ENCODE measurements at regions not wholly inside any gene's neighbourhood (a gene's known extent, or its start where the extent isn't known, plus 50 kb on each side); places are given as distances from the start of the nearest gene placed in this dataset.

DNA sequence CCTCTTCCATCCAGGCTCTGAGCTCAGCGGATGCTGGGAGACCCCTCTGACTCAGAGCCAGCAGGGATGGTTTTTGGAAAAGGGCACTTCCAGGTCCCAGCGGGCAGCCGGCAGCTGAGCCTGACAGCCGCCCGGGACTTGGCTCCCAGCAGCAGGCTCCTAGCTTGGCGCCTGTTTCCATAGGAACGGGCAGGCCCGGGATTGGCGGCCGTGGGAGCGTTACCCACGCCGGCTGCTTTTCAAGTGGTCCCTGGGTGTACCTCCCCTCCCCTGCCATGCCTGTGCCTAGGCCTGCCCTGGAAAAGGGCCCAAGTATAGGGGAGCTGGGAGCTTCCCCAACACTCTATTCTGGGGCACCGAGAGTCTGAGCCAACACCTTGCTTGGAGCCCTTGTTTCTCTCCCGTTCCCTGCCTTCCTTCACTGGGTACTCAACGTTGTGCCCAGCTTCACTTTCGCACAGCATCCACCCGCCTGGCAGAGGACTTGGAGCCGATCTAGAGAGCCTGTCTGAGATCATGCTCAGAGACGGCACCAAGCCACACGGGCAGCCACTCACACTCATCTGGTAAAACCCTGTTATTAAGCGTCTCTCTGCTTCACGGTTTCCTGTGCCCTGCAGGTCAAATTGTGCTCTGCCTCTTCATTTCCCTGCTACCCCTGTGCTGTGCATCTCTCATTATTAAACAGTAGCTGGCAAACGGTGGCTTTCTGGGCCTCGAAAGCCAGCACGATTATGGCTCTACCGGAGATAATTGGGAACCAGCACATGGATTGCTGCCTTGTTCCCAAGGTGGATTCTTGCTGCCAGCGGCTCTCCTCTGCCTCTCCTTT lies 521.5 kb downstream of the BCOR start:
- no peaks in the 10 kb centered on the region for H3F3A ChIP-seq (ENCODE audit: insufficient read depth, low read length, poor library complexity, severe bottlenecking)
- H3K27me3 ChIP-seq (ENCODE audit: insufficient read depth, low read depth, low read length) = no peaks in the 10 kb centered on the region
- H2AFZ ChIP-seq (ENCODE audit: low read depth, low read length) = no peak overlapping the region
- no peak overlapping the region for H3K4me3 ChIP-seq (ENCODE audit: low read length)
- no peak overlapping the region for H3K4me2 ChIP-seq (ENCODE audit: low read length)
- H4K20me1 ChIP-seq (ENCODE audit: insufficient read depth) = no peaks in the 10 kb centered on the region
- no peaks in the 10 kb centered on the region for H3K9me3 ChIP-seq (ENCODE audit: low read length)
- H3K27ac ChIP-seq (ENCODE audit: low read length) = no peak overlapping the region
- no peak overlapping the region for H3K9ac ChIP-seq (ENCODE audit: low read length)
- H3K36me3 ChIP-seq (ENCODE audit: insufficient read depth, low read length) = no peaks in the 10 kb centered on the region
- H3K9me2 ChIP-seq (ENCODE audit: insufficient read depth, low read length) = no peaks in the 10 kb centered on the region
- H3K79me2 ChIP-seq (replicated peaks; ENCODE audit: insufficient read depth, low read length) = no peaks in the 10 kb centered on the region
- TF ChIP-seq, protein P1, sequence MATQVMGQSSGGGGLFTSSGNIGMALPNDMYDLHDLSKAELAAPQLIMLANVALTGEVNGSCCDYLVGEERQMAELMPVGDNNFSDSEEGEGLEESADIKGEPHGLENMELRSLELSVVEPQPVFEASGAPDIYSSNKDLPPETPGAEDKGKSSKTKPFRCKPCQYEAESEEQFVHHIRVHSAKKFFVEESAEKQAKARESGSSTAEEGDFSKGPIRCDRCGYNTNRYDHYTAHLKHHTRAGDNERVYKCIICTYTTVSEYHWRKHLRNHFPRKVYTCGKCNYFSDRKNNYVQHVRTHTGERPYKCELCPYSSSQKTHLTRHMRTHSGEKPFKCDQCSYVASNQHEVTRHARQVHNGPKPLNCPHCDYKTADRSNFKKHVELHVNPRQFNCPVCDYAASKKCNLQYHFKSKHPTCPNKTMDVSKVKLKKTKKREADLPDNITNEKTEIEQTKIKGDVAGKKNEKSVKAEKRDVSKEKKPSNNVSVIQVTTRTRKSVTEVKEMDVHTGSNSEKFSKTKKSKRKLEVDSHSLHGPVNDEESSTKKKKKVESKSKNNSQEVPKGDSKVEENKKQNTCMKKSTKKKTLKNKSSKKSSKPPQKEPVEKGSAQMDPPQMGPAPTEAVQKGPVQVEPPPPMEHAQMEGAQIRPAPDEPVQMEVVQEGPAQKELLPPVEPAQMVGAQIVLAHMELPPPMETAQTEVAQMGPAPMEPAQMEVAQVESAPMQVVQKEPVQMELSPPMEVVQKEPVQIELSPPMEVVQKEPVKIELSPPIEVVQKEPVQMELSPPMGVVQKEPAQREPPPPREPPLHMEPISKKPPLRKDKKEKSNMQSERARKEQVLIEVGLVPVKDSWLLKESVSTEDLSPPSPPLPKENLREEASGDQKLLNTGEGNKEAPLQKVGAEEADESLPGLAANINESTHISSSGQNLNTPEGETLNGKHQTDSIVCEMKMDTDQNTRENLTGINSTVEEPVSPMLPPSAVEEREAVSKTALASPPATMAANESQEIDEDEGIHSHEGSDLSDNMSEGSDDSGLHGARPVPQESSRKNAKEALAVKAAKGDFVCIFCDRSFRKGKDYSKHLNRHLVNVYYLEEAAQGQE (IDR thresholded peaks at IDR 0.05; ENCODE audit: borderline replicate concordance) = no peak
- TF ChIP-seq POLR2AphosphoS5 (IDR thresholded peaks at IDR 0.05) (no peak), TAF1 (IDR thresholded peaks at IDR 0.05; ENCODE audit: low read depth) (no peak), RAD21 (conservative IDR thresholded peaks at IDR 0.05) (no peak), SMC3 (conservative IDR thresholded peaks at IDR 0.05; ENCODE audit: poor library complexity) (no peak), EZH2 (IDR thresholded peaks at IDR 0.05; ENCODE audit: borderline replicate concordance, insufficient read depth, low read length, poor library complexity, severe bottlenecking) (no peak), MXI1 (conservative IDR thresholded peaks at IDR 0.05; ENCODE audit: poor library complexity, severe bottlenecking) (no peak), EP300 (conservative IDR thresholded peaks at IDR 0.05; ENCODE audit: poor library complexity, severe bottlenecking) (no peak)
- TF ChIP-seq, protein P2, sequence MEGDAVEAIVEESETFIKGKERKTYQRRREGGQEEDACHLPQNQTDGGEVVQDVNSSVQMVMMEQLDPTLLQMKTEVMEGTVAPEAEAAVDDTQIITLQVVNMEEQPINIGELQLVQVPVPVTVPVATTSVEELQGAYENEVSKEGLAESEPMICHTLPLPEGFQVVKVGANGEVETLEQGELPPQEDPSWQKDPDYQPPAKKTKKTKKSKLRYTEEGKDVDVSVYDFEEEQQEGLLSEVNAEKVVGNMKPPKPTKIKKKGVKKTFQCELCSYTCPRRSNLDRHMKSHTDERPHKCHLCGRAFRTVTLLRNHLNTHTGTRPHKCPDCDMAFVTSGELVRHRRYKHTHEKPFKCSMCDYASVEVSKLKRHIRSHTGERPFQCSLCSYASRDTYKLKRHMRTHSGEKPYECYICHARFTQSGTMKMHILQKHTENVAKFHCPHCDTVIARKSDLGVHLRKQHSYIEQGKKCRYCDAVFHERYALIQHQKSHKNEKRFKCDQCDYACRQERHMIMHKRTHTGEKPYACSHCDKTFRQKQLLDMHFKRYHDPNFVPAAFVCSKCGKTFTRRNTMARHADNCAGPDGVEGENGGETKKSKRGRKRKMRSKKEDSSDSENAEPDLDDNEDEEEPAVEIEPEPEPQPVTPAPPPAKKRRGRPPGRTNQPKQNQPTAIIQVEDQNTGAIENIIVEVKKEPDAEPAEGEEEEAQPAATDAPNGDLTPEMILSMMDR (IDR thresholded peaks at IDR 0.05; ENCODE audit: poor library complexity, severe bottlenecking) = no peak

DNA sequence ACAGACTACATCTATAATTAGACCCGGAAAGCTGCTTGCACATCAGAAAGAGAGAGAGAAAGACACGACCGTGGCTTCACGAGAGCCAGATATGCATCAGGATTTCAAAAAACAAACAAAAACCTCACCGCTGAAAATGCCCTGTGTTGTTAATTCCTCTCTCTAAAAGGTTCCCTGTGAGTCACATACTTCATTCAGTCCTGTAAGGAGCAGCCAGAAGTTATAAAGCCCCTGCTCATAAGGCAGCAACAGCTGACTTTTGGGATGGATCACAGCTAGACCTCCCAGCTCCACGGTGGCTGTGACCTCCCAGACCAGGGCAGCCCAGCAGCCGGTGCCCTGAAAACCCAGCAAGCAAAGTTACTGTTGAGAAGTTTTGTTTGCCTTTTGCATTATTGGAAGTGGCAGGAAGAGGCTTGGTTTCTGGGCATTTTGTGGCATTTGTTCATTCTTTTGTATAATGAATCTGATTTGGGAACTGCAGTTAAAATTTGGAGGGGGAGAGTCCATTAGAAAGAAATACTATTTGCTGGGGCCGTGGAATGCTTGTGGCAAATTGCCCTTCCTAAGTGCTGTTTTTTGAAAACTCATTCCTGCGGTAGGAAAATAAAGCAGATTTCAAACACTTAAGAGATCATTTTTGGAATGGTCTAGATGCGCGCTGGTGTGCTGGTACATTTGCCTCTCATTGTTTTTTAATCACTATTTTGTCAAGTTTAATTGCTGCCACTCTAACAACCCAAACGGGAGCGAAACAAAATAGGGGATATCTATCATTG lies 520.4 kb downstream of the BCOR start:
- Histone ChIP-seq H3K4me3 (ENCODE audit: low read length) (no peak overlapping the region), H3K4me2 (ENCODE audit: low read length) (no peak overlapping the region), H3F3A (ENCODE audit: insufficient read depth, low read length, poor library complexity, severe bottlenecking) (no peaks in the 10 kb centered on the region), H3K9me2 (ENCODE audit: insufficient read depth, low read length) (no peaks in the 10 kb centered on the region), H3K79me2 (replicated peaks; ENCODE audit: insufficient read depth, low read length) (no peaks in the 10 kb centered on the region), H3K27ac (ENCODE audit: low read length) (no peak overlapping the region), H3K9ac (ENCODE audit: low read length) (no peak overlapping the region), H3K27me3 (ENCODE audit: insufficient read depth, low read depth, low read length) (no peaks in the 10 kb centered on the region), H4K20me1 (ENCODE audit: insufficient read depth) (no peaks in the 10 kb centered on the region), H3K9me3 (ENCODE audit: low read length) (no peaks in the 10 kb centered on the region), H2AFZ (ENCODE audit: low read depth, low read length) (no peak overlapping the region), H3K36me3 (ENCODE audit: insufficient read depth, low read length) (no peaks in the 10 kb centered on the region)
- no peak for TF ChIP-seq TAF1 (IDR thresholded peaks at IDR 0.05; ENCODE audit: low read depth)
- TF ChIP-seq, protein P2 (IDR thresholded peaks at IDR 0.05; ENCODE audit: poor library complexity, severe bottlenecking) = no peak
- TF ChIP-seq SMC3 (conservative IDR thresholded peaks at IDR 0.05; ENCODE audit: poor library complexity) = no peak
- no peak for TF ChIP-seq MXI1 (conservative IDR thresholded peaks at IDR 0.05; ENCODE audit: poor library complexity, severe bottlenecking)
- no peak for TF ChIP-seq POLR2AphosphoS5 (IDR thresholded peaks at IDR 0.05)
- no peak for TF ChIP-seq EP300 (conservative IDR thresholded peaks at IDR 0.05; ENCODE audit: poor library complexity, severe bottlenecking)
- TF ChIP-seq RAD21 (conservative IDR thresholded peaks at IDR 0.05) = no peak
- TF ChIP-seq EZH2 (IDR thresholded peaks at IDR 0.05; ENCODE audit: borderline replicate concordance, insufficient read depth, low read length, poor library complexity, severe bottlenecking) = no peak
- TF ChIP-seq, protein P1 (IDR thresholded peaks at IDR 0.05; ENCODE audit: borderline replicate concordance) = no peak
